K562 (cell line): ENCODE measurements at regions not wholly inside any gene's neighbourhood (a gene's known extent, or its start where the extent isn't known, plus 50 kb on each side); places are given as distances from the start of the nearest gene placed in this dataset.

ENCODE experiments used
- ATAC-seq: fragments of 200-7000 bp; cut with Tn5 transposase; 3 replicates; pipeline ENCODE4 v1.9.1; 2020; ENCODE audit warnings: moderate library complexity
- BruUV-seq: library from RNA; stranded (reverse); fragments of 400-500 nt; replicated peaks from 2 replicates; lab custom pipeline; 2021; lab: Mats Ljungman, UMichigan
- CTCF ChIA-PET: fragments of 300-600 bp; formaldehyde crosslinking; extraction: SDS; loops from one replicate; lab custom pipeline; 2021; ENCODE audit warnings: low intra/inter-chr PET ratio; lab: Yijun Ruan, JAX
- POLR2A ChIA-PET: fragments of 300-600, 350-650 bp; sonication (Branson Sonifier 250); formaldehyde crosslinking; extraction: SDS; loops from one replicate; lab custom pipeline; 2021; ENCODE audit warnings: antibody characterized with exemption, inconsistent platforms; lab: Yijun Ruan, JAX
- DNase-seq, 4 experiments: peaks; one replicate each; pipeline versions ENCODE4 v3.0.0 to v3.0.0-alpha.2; 2011 to 2018; ENCODE audit warnings: low spot score in 3 of 4, mixed read lengths in 3 of 4; ENCODE audit errors: extremely low read depth in 1 of 4
- FAIRE-seq: peaks from 2 replicates; lab custom pipeline; 2011; peaks lifted over from hg19 to GRCh38; lab: Jason Lieb, UNC
- H2AFZ ChIP-seq: 2 replicates; pipeline ENCODE4 v1.6.0; 2011; ENCODE audit warnings: low read depth, low read length, control low read depth, inconsistent platforms
- H3K27ac ChIP-seq: fragments of 200-600 bp; 3 replicates; pipeline ENCODE4 v1.8.0; 2011; ENCODE audit warnings: low read depth, mild to moderate bottlenecking, control low read depth, inconsistent platforms, low read length, moderate library complexity, mixed read lengths; ENCODE audit errors: extremely low read depth
- H3K27me3 ChIP-seq, 2 experiments: fragments of 300-600 bp in 1 of 2; 2 replicates in 1 of 2; 3 replicates in 1 of 2; pipeline versions ENCODE4 v1.6.0 to v1.8.0; 2011; ENCODE audit warnings: inconsistent platforms in 2 of 2, low read length in 2 of 2, mild to moderate bottlenecking in 1 of 2, mixed read lengths in 1 of 2, moderate library complexity in 1 of 2; ENCODE audit not compliant: control insufficient read depth in 2 of 2, insufficient read depth in 2 of 2
- H3K36me3 ChIP-seq: fragments of 300-600 bp; 3 replicates; pipeline ENCODE4 v1.8.0; 2011; ENCODE audit warnings: mild to moderate bottlenecking, low read length, inconsistent platforms; ENCODE audit not compliant: control insufficient read depth, insufficient read depth
- H3K4me1 ChIP-seq, 2 experiments: fragments of 200-600 bp in 1 of 2; replicated peaks in 1 of 2; 2 replicates in 1 of 2; 3 replicates in 1 of 2; pipeline versions ENCODE4 v1.5.1 to v1.8.0; 2011; ENCODE audit warnings: inconsistent platforms in 2 of 2, low read length in 2 of 2, mild to moderate bottlenecking in 1 of 2, mixed read lengths in 1 of 2, moderate library complexity in 1 of 2; ENCODE audit not compliant: control insufficient read depth in 2 of 2, insufficient read depth in 2 of 2
- H3K4me2 ChIP-seq: 2 replicates; pipeline ENCODE4 v1.6.1; 2011; ENCODE audit warnings: low read length, control low read depth, inconsistent platforms, mixed read lengths; ENCODE audit not compliant: insufficient read depth
- H3K4me3 ChIP-seq: fragments of 200-600 bp; sonication (generic), shearing (Covaris generic); 2 replicates; pipeline ENCODE4 v1.5.1; 2016; ENCODE audit warnings: control low read depth, inconsistent platforms
- H3K79me2 ChIP-seq: fragments of 200-600 bp; 3 replicates; pipeline ENCODE4 v1.8.0; 2011; ENCODE audit warnings: low read length, inconsistent platforms; ENCODE audit not compliant: control insufficient read depth, insufficient read depth
- H3K9ac ChIP-seq, 2 experiments: 2 replicates each; pipeline versions ENCODE4 v1.6.0 to v1.6.1; 2011; ENCODE audit warnings: low read depth in 2 of 2, low read length in 2 of 2, control low read depth in 1 of 2, inconsistent platforms in 1 of 2, mild to moderate bottlenecking in 1 of 2, mixed read lengths in 1 of 2; ENCODE audit not compliant: insufficient read depth in 1 of 2
- H3K9me1 ChIP-seq: one replicate; pipeline ENCODE4 v1.6.0; 2011; ENCODE audit warnings: inconsistent platforms, mild to moderate bottlenecking, low read length, moderate library complexity; ENCODE audit not compliant: control insufficient read depth, insufficient read depth
- H3K9me3 ChIP-seq: replicated peaks from 2 replicates; pipeline ENCODE4 v1.5.1; 2011; ENCODE audit warnings: low read depth, low read length, inconsistent platforms; ENCODE audit not compliant: control insufficient read depth, insufficient read depth
- H4K20me1 ChIP-seq: replicated peaks from 2 replicates; pipeline ENCODE4 v1.6.1; 2011; ENCODE audit warnings: low read length, inconsistent platforms, mixed read lengths; ENCODE audit not compliant: control insufficient read depth, insufficient read depth
- ARID3A ChIP-seq: IDR thresholded peaks from 2 replicates; pipeline ENCODE4 v1.6.1; 2012; ENCODE audit warnings: low read depth, low read length, improper control_type of control experiment, borderline replicate concordance
- CBX5 ChIP-seq: IDR thresholded peaks from 2 replicates; pipeline ENCODE4 v1.6.1; 2014; ENCODE audit warnings: low read depth, borderline replicate concordance
- CHD2 ChIP-seq: IDR thresholded peaks from 2 replicates; pipeline ENCODE4 v1.6.1; 2011; ENCODE audit warnings: low read depth, low read length
- ETV5 ChIP-seq: sonication (generic); formaldehyde crosslinking; IDR thresholded peaks from 2 replicates; pipeline ENCODE4 v1.4.0; 2020; ENCODE audit warnings: low read depth, mild to moderate bottlenecking, missing genetic modification reagents
- GABPB2 ChIP-seq: fragments of 250-450 bp; sonication (Bioruptor Pico); conservative IDR thresholded peaks from 2 replicates; pipeline ENCODE4 v1.5.1; 2021; ENCODE audit warnings: mild to moderate bottlenecking
- NCOA6 ChIP-seq: fragments of 450-650 bp; IDR thresholded peaks from 2 replicates; pipeline ENCODE4 v1.6.1; 2017; ENCODE audit warnings: mild to moderate bottlenecking
- NFYB ChIP-seq: IDR thresholded peaks from 2 replicates; pipeline ENCODE4 v1.6.1; 2011; ENCODE audit warnings: mild to moderate bottlenecking, moderate library complexity; ENCODE audit not compliant: insufficient read length; ENCODE audit errors: extremely low read depth
- RAD51 ChIP-seq: fragments of 450-650 bp; IDR thresholded peaks from 2 replicates; pipeline ENCODE4 v1.7.1; 2016; ENCODE audit warnings: low read depth, mild to moderate bottlenecking, borderline replicate concordance
- SIN3B ChIP-seq: fragments of 450-650 bp; IDR thresholded peaks from 2 replicates; pipeline ENCODE4 v1.6.1; 2017; ENCODE audit warnings: low read depth, mild to moderate bottlenecking, moderate library complexity
- ZBTB26 ChIP-seq: fragments of 450-650 bp; formaldehyde crosslinking; IDR thresholded peaks from 2 replicates; pipeline ENCODE4 v1.4.0; 2022; ENCODE audit warnings: missing genetic modification characterization
- ZNF124 ChIP-seq: sonication (generic); formaldehyde crosslinking; IDR thresholded peaks from 2 replicates; pipeline ENCODE4 v1.8.1; 2022; ENCODE audit warnings: missing genetic modification reagents
- ZNF512 ChIP-seq: IDR thresholded peaks from 2 replicates; pipeline ENCODE4 v1.6.1; 2016; ENCODE audit warnings: missing genetic modification characterization, missing compliant biosample characterization
- WGBS: fragments of 100-300 bp; shearing (Covaris generic); methylation state at CpG from one replicate; pipeline ENCODE4 v1.1.6; 2016; ENCODE audit warnings: low coverage, mixed read lengths; ENCODE audit not compliant: insufficient coverage; ENCODE audit errors: missing lambda C conversion rate; 5-methylcytosine and 5-hydroxymethylcytosine counted together
- in situ Hi-C: fragments of 300-500 bp; cut with MboI; formaldehyde crosslinking; loops from 4 replicates; pipeline ENCODE4 v1.15.0; 2018; ENCODE audit warnings: inconsistent platforms, mixed read lengths
- intact Hi-C: fragments of 100-400 bp; cut with micrococcal nuclease; formaldehyde crosslinking; loops from 2 replicates; pipeline ENCODE4 v1.14.2; 2022

GRCh38 chr12:25717552-25717951 lies 164.5 kb upstream of the LMNTD1 start:
- Histone ChIP-seq H3K4me2 (no peak overlapping the region), H3K27me3 (no peaks in the 10 kb centered on the region), H3K4me3 (no peak overlapping the region), H3K9ac (no peak overlapping the region), H4K20me1 (no peaks in the 10 kb centered on the region), H2AFZ (no peak overlapping the region), H3K9me1 (no peaks in the 10 kb centered on the region), H3K36me3 (no peaks in the 10 kb centered on the region), H3K4me1 (no peaks in the 10 kb centered on the region), H3K79me2 (no peaks in the 10 kb centered on the region), H3K9me3 (no peaks in the 10 kb centered on the region), H3K27ac (no peak overlapping the region)
- in situ Hi-C loops, result no loop called here
- ChIA-PET CTCF (no interaction called here), POLR2A (no interaction called here)
- no TSS peak for BruUV-seq
- TF ChIP-seq ZBTB26 (CRISPR knock-in tag) (no peak), NCOA6 (no peak), ZNF124 (no peak), SIN3B (no peak), GABPB2 (CRISPR knock-in tag) (no peak), RAD51 (no peak), ARID3A (no peak), ZNF512 (tag) (no peak), NFYB (no peak), CHD2 (no peak), CBX5 (no peak), ETV5 (CRISPR knock-in tag) (no peak)
- FAIRE-seq (no peak), ATAC-seq (no peak), DNase-seq (no peak)
- WGBS, result 0% methylated on average over 4 of the region's 4 CpGs
- intact Hi-C loops, result no loop called here
